ENCODE measurements at regions not wholly inside any gene's neighbourhood (a gene's known extent, or its start where the extent isn't known, plus 50 kb on each side); places are given as distances from the start of the nearest gene placed in this dataset.

DNA sequence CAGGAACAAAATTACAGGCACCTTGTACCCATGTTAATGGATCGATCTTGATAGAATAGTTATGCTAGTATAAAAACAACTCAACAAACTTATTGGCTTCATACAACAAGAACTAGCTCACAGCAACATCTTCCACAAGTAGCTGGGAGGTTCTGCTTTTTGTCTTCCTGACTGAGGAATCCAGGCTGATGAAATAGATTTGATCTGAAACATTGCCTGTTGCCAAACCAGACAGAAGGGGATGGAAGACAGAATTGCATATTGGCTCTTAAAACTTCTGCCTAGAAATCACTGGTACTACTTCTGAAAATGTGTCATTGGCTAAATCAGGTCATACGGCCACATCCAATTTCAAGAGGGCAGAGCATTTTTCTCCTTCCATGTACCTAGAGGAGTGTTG, 267.3 kb downstream of the RFC3 start:
- Histone ChIP-seq H3K27ac (ENCODE audit: insufficient read depth, low read length) (no peak overlapping the region), H3K9ac (ENCODE audit: low read depth, low read length) (no peak overlapping the region), H4K5ac (ENCODE audit: low read depth, low read length) (no peak overlapping the region), H3K18ac (ENCODE audit: low read depth, low read length) (no peak overlapping the region), H2BK5ac (ENCODE audit: low read depth, low read length, poor library complexity, severe bottlenecking) (no peak overlapping the region), H2BK20ac (ENCODE audit: low read depth, low read length) (no peak overlapping the region), H3K36me3 (ENCODE audit: control insufficient read depth, insufficient read depth, low read length) (no peaks in the 10 kb centered on the region), H2AFZ (replicated peaks; ENCODE audit: low read length, poor library complexity) (no peak overlapping the region), H3K79me1 (ENCODE audit: low read depth in 1 of 2, low read length in 2 of 2) (no peaks in the 10 kb centered on the region), H3K4me3 (ENCODE audit: insufficient read depth, low read depth, low read length) (no peak overlapping the region), H3K56ac (ENCODE audit: extremely low read depth, insufficient read depth, low read length) (no peak overlapping the region), H2BK15ac (ENCODE audit: low read depth, low read length) (no peak overlapping the region), H3K9me3 (ENCODE audit: control insufficient read depth, insufficient read depth, low read length) (peaks cover 2% of the 10 kb centered on the region; the same call in 1 of the 2 replicates), H3K14ac (replicated peaks; ENCODE audit: low read depth, low read length) (no peak overlapping the region), H3K23ac (ENCODE audit: low read depth, low read length) (no peak overlapping the region), H2AK9ac (replicated peaks; ENCODE audit: low read depth, low read length, poor library complexity) (no peak overlapping the region), H2BK120ac (ENCODE audit: low read depth, low read length) (no peak overlapping the region), H3K4ac (ENCODE audit: low read depth, low read length) (no peak overlapping the region), H4K8ac (ENCODE audit: low read depth in 2 of 2, low read length in 2 of 2) (no peak overlapping the region), H3K27me3 (ENCODE audit: control insufficient read depth, insufficient read depth, low read length) (no peaks in the 10 kb centered on the region), H3K9me1 (ENCODE audit: insufficient read depth, low read length) (no peaks in the 10 kb centered on the region), H3K4me2 (ENCODE audit: low read depth, low read length) (no peak overlapping the region), H3K4me1 (ENCODE audit: control insufficient read depth, insufficient read depth, low read length) (no peaks in the 10 kb centered on the region), H2AK5ac (ENCODE audit: low read depth, low read length) (no peak overlapping the region), H4K20me1 (ENCODE audit: insufficient read depth, low read length) (no peaks in the 10 kb centered on the region), H4K91ac (ENCODE audit: insufficient read depth, low read depth, low read length) (no peak overlapping the region)
- ATAC-seq (ENCODE audit: low read depth) (no peak), DNase-seq (no peak)
- dilution Hi-C loops (cut with HindIII; ENCODE audit: low sequenced_read_pairs, unreplicated experiment) (no loop called here), intact Hi-C loops (cut with micrococcal nuclease) (no loop called here), in situ Hi-C loops (cut with MboI; ENCODE audit: low sequenced_read_pairs) (loop anchor here (10.0 kb wide), 1 partner anchor 60 kb away; no protein-coding TSS in a partner anchor)
- ChIA-PET CTCF (interaction anchor here (0.6 kb wide), 1 partner anchor 16 kb away, joined by 3 read pairs; no protein-coding TSS in a partner anchor), POLR2A (ENCODE audit: unreplicated experiment) (no interaction called here)
- no CpG with 5 or more reads among the region's 2 CpGs for WGBS, 2 experiments (ENCODE audit: extremely low coverage in 2 of 2, insufficient read length in 1 of 2)
- BruUV-seq (replicated peaks) = no TSS peak
- TF ChIP-seq NFE2L2 (IDR thresholded peaks at IDR 0.05; ENCODE audit: low read depth, low read length) (no peak), USF2 (IDR thresholded peaks at IDR 0.05; ENCODE audit: low read depth, low read length) (no peak), RFX5 (IDR thresholded peaks at IDR 0.05; ENCODE audit: low read depth, low read length) (no peak), RCOR1 (IDR thresholded peaks at IDR 0.05; ENCODE audit: insufficient replicate concordance, low read length) (no peak), BHLHE40 (IDR thresholded peaks at IDR 0.05; ENCODE audit: low read depth, low read length) (no peak), FOS (IDR thresholded peaks at IDR 0.05; ENCODE audit: low read depth, low read length) (no peak), POLR2A (IDR thresholded peaks at IDR 0.05; ENCODE audit: low read depth, low read length) (no peak), MAFK (IDR thresholded peaks at IDR 0.05; ENCODE audit: low read depth, low read length) (no peak), CHD1 (IDR thresholded peaks at IDR 0.05; ENCODE audit: low read depth, low read length) (no peak), RAD21 (IDR thresholded peaks at IDR 0.05; ENCODE audit: low read length) (no peak), CEBPB (IDR thresholded peaks at IDR 0.05; ENCODE audit: low read depth, low read length) (no peak), MXI1 (IDR thresholded peaks at IDR 0.05; ENCODE audit: borderline replicate concordance, low read depth, low read length) (no peak)
- TF ChIP-seq, protein P1, sequence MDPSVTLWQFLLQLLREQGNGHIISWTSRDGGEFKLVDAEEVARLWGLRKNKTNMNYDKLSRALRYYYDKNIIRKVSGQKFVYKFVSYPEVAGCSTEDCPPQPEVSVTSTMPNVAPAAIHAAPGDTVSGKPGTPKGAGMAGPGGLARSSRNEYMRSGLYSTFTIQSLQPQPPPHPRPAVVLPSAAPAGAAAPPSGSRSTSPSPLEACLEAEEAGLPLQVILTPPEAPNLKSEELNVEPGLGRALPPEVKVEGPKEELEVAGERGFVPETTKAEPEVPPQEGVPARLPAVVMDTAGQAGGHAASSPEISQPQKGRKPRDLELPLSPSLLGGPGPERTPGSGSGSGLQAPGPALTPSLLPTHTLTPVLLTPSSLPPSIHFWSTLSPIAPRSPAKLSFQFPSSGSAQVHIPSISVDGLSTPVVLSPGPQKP (IDR thresholded peaks at IDR 0.05; ENCODE audit: borderline replicate concordance, low read depth, low read length) = no peak

Measured in IMR-90 (cell line).